K562 (cell line): ENCODE measurements at regions not wholly inside any gene's neighbourhood (a gene's known extent, or its start where the extent isn't known, plus 50 kb on each side); places are given as distances from the start of the nearest gene placed in this dataset.

ENCODE experiments used
- ATAC-seq: fragments of 200-7000 bp; cut with Tn5 transposase; 3 replicates; pipeline ENCODE4 v1.9.1; 2020; ENCODE audit warnings: moderate library complexity
- BruUV-seq: library from RNA; stranded (reverse); fragments of 400-500 nt; replicated peaks from 2 replicates; lab custom pipeline; 2021; lab: Mats Ljungman, UMichigan
- CTCF ChIA-PET: fragments of 300-600 bp; formaldehyde crosslinking; extraction: SDS; loops from one replicate; lab custom pipeline; 2021; ENCODE audit warnings: low intra/inter-chr PET ratio; lab: Yijun Ruan, JAX
- POLR2A ChIA-PET: fragments of 300-600, 350-650 bp; sonication (Branson Sonifier 250); formaldehyde crosslinking; extraction: SDS; loops from one replicate; lab custom pipeline; 2021; ENCODE audit warnings: antibody characterized with exemption, inconsistent platforms; lab: Yijun Ruan, JAX
- DNase-seq, 4 experiments: peaks; one replicate each; pipeline versions ENCODE4 v3.0.0 to v3.0.0-alpha.2; 2011 to 2018; ENCODE audit warnings: low spot score in 3 of 4, mixed read lengths in 3 of 4; ENCODE audit errors: extremely low read depth in 1 of 4
- FAIRE-seq: peaks from 2 replicates; lab custom pipeline; 2011; peaks lifted over from hg19 to GRCh38; lab: Jason Lieb, UNC
- H2AFZ ChIP-seq: 2 replicates; pipeline ENCODE4 v1.6.0; 2011; ENCODE audit warnings: low read depth, low read length, control low read depth, inconsistent platforms
- H3K27ac ChIP-seq: fragments of 200-600 bp; 3 replicates; pipeline ENCODE4 v1.8.0; 2011; ENCODE audit warnings: low read depth, mild to moderate bottlenecking, control low read depth, inconsistent platforms, low read length, moderate library complexity, mixed read lengths; ENCODE audit errors: extremely low read depth
- H3K27me3 ChIP-seq, 2 experiments: fragments of 300-600 bp in 1 of 2; 2 replicates in 1 of 2; 3 replicates in 1 of 2; pipeline versions ENCODE4 v1.6.0 to v1.8.0; 2011; ENCODE audit warnings: inconsistent platforms in 2 of 2, low read length in 2 of 2, mild to moderate bottlenecking in 1 of 2, mixed read lengths in 1 of 2, moderate library complexity in 1 of 2; ENCODE audit not compliant: control insufficient read depth in 2 of 2, insufficient read depth in 2 of 2
- H3K36me3 ChIP-seq: fragments of 300-600 bp; 3 replicates; pipeline ENCODE4 v1.8.0; 2011; ENCODE audit warnings: mild to moderate bottlenecking, low read length, inconsistent platforms; ENCODE audit not compliant: control insufficient read depth, insufficient read depth
- H3K4me1 ChIP-seq, 2 experiments: fragments of 200-600 bp in 1 of 2; replicated peaks in 1 of 2; 2 replicates in 1 of 2; 3 replicates in 1 of 2; pipeline versions ENCODE4 v1.5.1 to v1.8.0; 2011; ENCODE audit warnings: inconsistent platforms in 2 of 2, low read length in 2 of 2, mild to moderate bottlenecking in 1 of 2, mixed read lengths in 1 of 2, moderate library complexity in 1 of 2; ENCODE audit not compliant: control insufficient read depth in 2 of 2, insufficient read depth in 2 of 2
- H3K4me2 ChIP-seq: 2 replicates; pipeline ENCODE4 v1.6.1; 2011; ENCODE audit warnings: low read length, control low read depth, inconsistent platforms, mixed read lengths; ENCODE audit not compliant: insufficient read depth
- H3K4me3 ChIP-seq: fragments of 200-600 bp; sonication (generic), shearing (Covaris generic); 2 replicates; pipeline ENCODE4 v1.5.1; 2016; ENCODE audit warnings: control low read depth, inconsistent platforms
- H3K79me2 ChIP-seq: fragments of 200-600 bp; 3 replicates; pipeline ENCODE4 v1.8.0; 2011; ENCODE audit warnings: low read length, inconsistent platforms; ENCODE audit not compliant: control insufficient read depth, insufficient read depth
- H3K9ac ChIP-seq, 2 experiments: 2 replicates each; pipeline versions ENCODE4 v1.6.0 to v1.6.1; 2011; ENCODE audit warnings: low read depth in 2 of 2, low read length in 2 of 2, control low read depth in 1 of 2, inconsistent platforms in 1 of 2, mild to moderate bottlenecking in 1 of 2, mixed read lengths in 1 of 2; ENCODE audit not compliant: insufficient read depth in 1 of 2
- H3K9me1 ChIP-seq: one replicate; pipeline ENCODE4 v1.6.0; 2011; ENCODE audit warnings: inconsistent platforms, mild to moderate bottlenecking, low read length, moderate library complexity; ENCODE audit not compliant: control insufficient read depth, insufficient read depth
- H3K9me3 ChIP-seq: replicated peaks from 2 replicates; pipeline ENCODE4 v1.5.1; 2011; ENCODE audit warnings: low read depth, low read length, inconsistent platforms; ENCODE audit not compliant: control insufficient read depth, insufficient read depth
- H4K20me1 ChIP-seq: replicated peaks from 2 replicates; pipeline ENCODE4 v1.6.1; 2011; ENCODE audit warnings: low read length, inconsistent platforms, mixed read lengths; ENCODE audit not compliant: control insufficient read depth, insufficient read depth
- CBX3 ChIP-seq, 2 experiments: IDR thresholded peaks; 1 replicate in 1 of 2; 2 replicates in 1 of 2; pipeline ENCODE4 v1.6.1; 2012; ENCODE audit warnings: inconsistent platforms in 2 of 2, low read length in 2 of 2, borderline replicate concordance in 1 of 2, control low read depth in 1 of 2
- CCAR2 ChIP-seq: fragments of 200-400 bp; formaldehyde crosslinking; IDR thresholded peaks from 2 replicates; pipeline ENCODE4 v1.6.1; 2017; ENCODE audit warnings: mild to moderate bottlenecking, low read depth, low read length
- ESRRA ChIP-seq: fragments of 450-650 bp; IDR thresholded peaks from 2 replicates; pipeline ENCODE4 v1.6.1; 2014; ENCODE audit warnings: low read depth, mild to moderate bottlenecking, moderate library complexity, borderline replicate concordance
- KAT8 ChIP-seq: fragments of 450-650 bp; IDR thresholded peaks from 2 replicates; pipeline ENCODE4 v1.6.1; 2016; ENCODE audit warnings: low read depth, mild to moderate bottlenecking
- MAZ ChIP-seq, 2 experiments: fragments of 450-650 bp in 1 of 2; sonication (generic) in 1 of 2; formaldehyde crosslinking; IDR thresholded peaks in 1 of 2; conservative IDR thresholded peaks in 1 of 2; 2 replicates each; pipeline versions ENCODE4 v1.4.0 to v1.5.0; 2020; ENCODE audit warnings: mild to moderate bottlenecking in 1 of 2, missing genetic modification reagents in 1 of 2
- MTA3 ChIP-seq: fragments of 450-650 bp; formaldehyde crosslinking; IDR thresholded peaks from 2 replicates; pipeline ENCODE4 v1.6.1; 2017; ENCODE audit warnings: mild to moderate bottlenecking, borderline replicate concordance
- NFE2 ChIP-seq: IDR thresholded peaks from 2 replicates; pipeline ENCODE4 v1.6.1; 2014; ENCODE audit warnings: antibody characterized with exemption, low read depth
- OTX1 ChIP-seq: fragments of 450-650 bp; formaldehyde crosslinking; IDR thresholded peaks from 2 replicates; pipeline ENCODE4 v1.4.0; 2022; ENCODE audit warnings: mild to moderate bottlenecking
- SETDB1 ChIP-seq: IDR thresholded peaks from one replicate; pipeline ENCODE4 v1.6.1; 2012; ENCODE audit warnings: low read length, control low read depth, inconsistent platforms
- TARDBP ChIP-seq: fragments of 450-650 bp; IDR thresholded peaks from 2 replicates; pipeline ENCODE4 v1.6.1; 2016
- TBP ChIP-seq: optimal IDR thresholded peaks from 2 replicates; pipeline ENCODE3; 2011; ENCODE audit warnings: low read depth, low read length, improper control_type of control experiment
- YY1 ChIP-seq, 3 experiments: IDR thresholded peaks; 2 replicates each; pipeline ENCODE4 v1.6.1; 2011; ENCODE audit warnings: low read length in 2 of 3, mild to moderate bottlenecking in 2 of 3, moderate library complexity in 2 of 3, borderline replicate concordance in 1 of 3, control low read depth in 1 of 3, low read depth in 1 of 3; ENCODE audit not compliant: insufficient read depth in 3 of 3, insufficient replicate concordance in 2 of 3, control insufficient read depth in 1 of 3, insufficient read length in 1 of 3; ENCODE audit errors: extremely low read depth in 1 of 3
- ZNF282 ChIP-seq: sonication (generic); formaldehyde crosslinking; IDR thresholded peaks from 2 replicates; pipeline ENCODE4 v1.8.1; 2023; ENCODE audit warnings: missing genetic modification reagents
- ZNF347 ChIP-seq: fragments of 450-650 bp; formaldehyde crosslinking; IDR thresholded peaks from 2 replicates; pipeline ENCODE4 v1.4.0; 2020; ENCODE audit warnings: low read depth, mild to moderate bottlenecking, moderate library complexity
- WGBS: fragments of 100-300 bp; shearing (Covaris generic); methylation state at CpG from one replicate; pipeline ENCODE4 v1.1.6; 2016; ENCODE audit warnings: low coverage, mixed read lengths; ENCODE audit not compliant: insufficient coverage; ENCODE audit errors: missing lambda C conversion rate; 5-methylcytosine and 5-hydroxymethylcytosine counted together
- in situ Hi-C: fragments of 300-500 bp; cut with MboI; formaldehyde crosslinking; loops from 4 replicates; pipeline ENCODE4 v1.15.0; 2018; ENCODE audit warnings: inconsistent platforms, mixed read lengths
- intact Hi-C: fragments of 100-400 bp; cut with micrococcal nuclease; formaldehyde crosslinking; loops from 2 replicates; pipeline ENCODE4 v1.14.2; 2022
- TF ChIP-seq, protein P1 (sequence below): sonication (generic); formaldehyde crosslinking; IDR thresholded peaks from 2 replicates; pipeline ENCODE4 v1.8.0; 2022; ENCODE audit warnings: missing genetic modification reagents, mild to moderate bottlenecking, borderline replicate concordance
- TF ChIP-seq, protein P2 (sequence below): sonication (generic); IDR thresholded peaks from 2 replicates; pipeline ENCODE4 v1.6.1; 2016
- TF ChIP-seq, protein P3 (sequence below): fragments of 250-450 bp; sonication (Bioruptor Pico); IDR thresholded peaks from 2 replicates; pipeline ENCODE4 v1.5.0; 2020; ENCODE audit warnings: mild to moderate bottlenecking

DNA sequence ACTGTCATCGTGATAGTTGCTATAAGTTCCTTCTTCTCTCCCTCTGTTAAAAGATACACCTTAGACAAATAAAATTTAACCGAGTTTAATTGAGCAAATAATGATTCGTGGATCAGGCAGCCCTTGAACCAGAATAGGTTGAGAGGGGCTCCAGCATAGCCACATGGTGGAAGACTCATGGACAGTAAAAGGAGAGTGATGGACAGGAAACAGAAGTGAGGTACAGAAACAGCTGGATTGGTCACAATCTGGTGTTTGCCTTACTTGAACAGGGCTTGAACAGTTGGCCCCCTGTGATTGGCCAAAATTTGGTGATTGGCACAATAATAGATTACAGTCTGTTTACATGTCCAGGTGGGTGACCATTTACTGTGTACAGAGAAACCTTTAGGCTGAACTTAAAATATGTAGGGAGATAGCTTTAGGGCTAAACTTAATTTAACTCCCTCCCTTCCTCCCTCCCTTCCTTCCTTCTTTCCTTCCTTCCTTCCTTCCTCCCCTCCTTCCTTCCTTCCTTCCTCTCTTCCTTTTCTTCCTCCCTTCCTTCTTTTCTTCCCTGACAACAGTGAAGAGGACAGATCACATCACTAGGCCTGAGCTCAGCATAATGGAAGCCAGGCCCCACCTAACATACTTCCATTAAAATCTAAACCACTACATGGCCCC lies 531.8 kb upstream of the JARID2 start:
- Histone ChIP-seq H3K27ac (no peak overlapping the region), H3K9me1 (no peaks in the 10 kb centered on the region), H3K9me3 (peaks cover 6% of the 10 kb centered on the region), H2AFZ (0 out of 2 replicates have a peak overlapping the region, but pooled peaks have one; percentile 37), H4K20me1 (no peaks in the 10 kb centered on the region), H3K27me3 (no peaks in the 10 kb centered on the region), H3K4me3 (no peak overlapping the region), H3K36me3 (no peaks in the 10 kb centered on the region; the same call in 2 of the 3 replicates), H3K4me1 (peaks cover 22 to 41% of the 10 kb centered on the region in 2 experiments; a peak in 4 of 5 replicates), H3K9ac (no peak overlapping the region), H3K79me2 (no peaks in the 10 kb centered on the region), H3K4me2 (no peak overlapping the region)
- BruUV-seq: no TSS peak
- ATAC-seq: no peak
- FAIRE-seq: no peak
- in situ Hi-C loops (no loop called here), intact Hi-C loops (loop anchor here (5.0 kb wide), 2 partner anchors 237 to 262 kb away; no protein-coding TSS in a partner anchor)
- DNase-seq: no peak
- CTCF ChIA-PET: no interaction called here
- WGBS: 85% methylated on average over 3 of the region's 3 CpGs
- POLR2A ChIA-PET: interaction anchor here (0.6 to 1.4 kb wide), 2 partner anchors 15 to 408 kb away, joined by 5 to 6 read pairs; no protein-coding TSS in a partner anchor
- TF ChIP-seq KAT8 (no peak), NFE2 (no peak), SETDB1 (no peak), MTA3 (no peak), OTX1 (CRISPR knock-in tag) (peak; percentile 75; the same call in 1 of the 2 replicates), CCAR2 (no peak), TARDBP (no peak), CBX3 (IDR thresholded peaks at IDR 0.05; ENCODE audit: borderline replicate concordance in 1 of 2, low read length in 2 of 2) (no peak), ZNF347 (CRISPR knock-in tag) (no peak), MAZ (CRISPR knock-in tag; conservative IDR thresholded peaks at IDR 0.05 in 1 of 2, IDR thresholded peaks at IDR 0.05 in 1 of 2) (0 out of 4 replicates have a peak, but pooled peaks of 1 of the 2 experiments have one; percentile 21), ZNF282 (CRISPR knock-in tag) (no peak), ESRRA (no peak), TBP (no peak), YY1 (IDR thresholded peaks at IDR 0.05; ENCODE audit: borderline replicate concordance in 1 of 3, control insufficient read depth in 1 of 3, extremely low read depth in 1 of 3, insufficient read depth in 3 of 3, insufficient read length in 1 of 3, insufficient replicate concordance in 2 of 3, low read depth in 1 of 3, low read length in 2 of 3) (no peak)
- TF ChIP-seq, protein P1, sequence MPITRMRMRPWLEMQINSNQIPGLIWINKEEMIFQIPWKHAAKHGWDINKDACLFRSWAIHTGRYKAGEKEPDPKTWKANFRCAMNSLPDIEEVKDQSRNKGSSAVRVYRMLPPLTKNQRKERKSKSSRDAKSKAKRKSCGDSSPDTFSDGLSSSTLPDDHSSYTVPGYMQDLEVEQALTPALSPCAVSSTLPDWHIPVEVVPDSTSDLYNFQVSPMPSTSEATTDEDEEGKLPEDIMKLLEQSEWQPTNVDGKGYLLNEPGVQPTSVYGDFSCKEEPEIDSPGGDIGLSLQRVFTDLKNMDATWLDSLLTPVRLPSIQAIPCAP: no peak
- TF ChIP-seq, protein P2, sequence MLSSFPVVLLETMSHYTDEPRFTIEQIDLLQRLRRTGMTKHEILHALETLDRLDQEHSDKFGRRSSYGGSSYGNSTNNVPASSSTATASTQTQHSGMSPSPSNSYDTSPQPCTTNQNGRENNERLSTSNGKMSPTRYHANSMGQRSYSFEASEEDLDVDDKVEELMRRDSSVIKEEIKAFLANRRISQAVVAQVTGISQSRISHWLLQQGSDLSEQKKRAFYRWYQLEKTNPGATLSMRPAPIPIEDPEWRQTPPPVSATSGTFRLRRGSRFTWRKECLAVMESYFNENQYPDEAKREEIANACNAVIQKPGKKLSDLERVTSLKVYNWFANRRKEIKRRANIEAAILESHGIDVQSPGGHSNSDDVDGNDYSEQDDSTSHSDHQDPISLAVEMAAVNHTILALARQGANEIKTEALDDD: no peak
- TF ChIP-seq, protein P3, sequence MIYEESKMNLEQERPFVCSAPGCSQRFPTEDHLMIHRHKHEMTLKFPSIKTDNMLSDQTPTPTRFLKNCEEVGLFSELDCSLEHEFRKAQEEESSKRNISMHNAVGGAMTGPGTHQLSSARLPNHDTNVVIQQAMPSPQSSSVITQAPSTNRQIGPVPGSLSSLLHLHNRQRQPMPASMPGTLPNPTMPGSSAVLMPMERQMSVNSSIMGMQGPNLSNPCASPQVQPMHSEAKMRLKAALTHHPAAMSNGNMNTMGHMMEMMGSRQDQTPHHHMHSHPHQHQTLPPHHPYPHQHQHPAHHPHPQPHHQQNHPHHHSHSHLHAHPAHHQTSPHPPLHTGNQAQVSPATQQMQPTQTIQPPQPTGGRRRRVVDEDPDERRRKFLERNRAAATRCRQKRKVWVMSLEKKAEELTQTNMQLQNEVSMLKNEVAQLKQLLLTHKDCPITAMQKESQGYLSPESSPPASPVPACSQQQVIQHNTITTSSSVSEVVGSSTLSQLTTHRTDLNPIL (CRISPR knock-in tag): no peak
